MM.1S (cell line): ENCODE measurements at regions not wholly inside any gene's neighbourhood (a gene's known extent, or its start where the extent isn't known, plus 50 kb on each side); places are given as distances from the start of the nearest gene placed in this dataset.

Source experiments
- EZH2 ChIP-seq: fragments of 300-600 bp; sonication (generic); optimal IDR thresholded peaks from 2 replicates; pipeline ENCODE3; 2017; ENCODE audit warnings: low read depth, mild to moderate bottlenecking, antibody characterized with exemption, low read length, mixed read lengths
- TF ChIP-seq, protein P1 (sequence below): fragments of 300-600 bp; sonication (generic); IDR thresholded peaks from 2 replicates; pipeline ENCODE4 v1.5.1; 2016; ENCODE audit warnings: antibody characterized with exemption, low read length, mixed read lengths

DNA sequence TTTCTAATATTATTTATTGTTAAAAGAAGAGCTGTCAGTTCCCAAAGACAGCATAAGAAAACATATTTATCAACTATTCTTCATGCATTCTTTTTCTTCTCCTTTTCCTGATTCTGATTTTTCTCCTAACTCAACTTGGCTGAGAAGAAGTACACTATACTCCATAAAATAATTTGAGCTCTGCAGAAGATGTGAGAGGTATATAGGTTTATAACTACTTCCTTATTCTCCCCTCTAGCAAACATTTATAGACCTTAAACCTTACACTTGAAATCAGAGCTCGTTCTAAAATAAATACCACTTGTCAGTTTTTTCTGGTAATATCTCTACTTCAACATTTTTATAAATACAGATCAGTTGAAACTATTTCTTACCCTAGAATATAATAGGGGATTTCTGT lies 724.8 kb upstream of the GRAMD2B start:
- TF ChIP-seq, protein P1, sequence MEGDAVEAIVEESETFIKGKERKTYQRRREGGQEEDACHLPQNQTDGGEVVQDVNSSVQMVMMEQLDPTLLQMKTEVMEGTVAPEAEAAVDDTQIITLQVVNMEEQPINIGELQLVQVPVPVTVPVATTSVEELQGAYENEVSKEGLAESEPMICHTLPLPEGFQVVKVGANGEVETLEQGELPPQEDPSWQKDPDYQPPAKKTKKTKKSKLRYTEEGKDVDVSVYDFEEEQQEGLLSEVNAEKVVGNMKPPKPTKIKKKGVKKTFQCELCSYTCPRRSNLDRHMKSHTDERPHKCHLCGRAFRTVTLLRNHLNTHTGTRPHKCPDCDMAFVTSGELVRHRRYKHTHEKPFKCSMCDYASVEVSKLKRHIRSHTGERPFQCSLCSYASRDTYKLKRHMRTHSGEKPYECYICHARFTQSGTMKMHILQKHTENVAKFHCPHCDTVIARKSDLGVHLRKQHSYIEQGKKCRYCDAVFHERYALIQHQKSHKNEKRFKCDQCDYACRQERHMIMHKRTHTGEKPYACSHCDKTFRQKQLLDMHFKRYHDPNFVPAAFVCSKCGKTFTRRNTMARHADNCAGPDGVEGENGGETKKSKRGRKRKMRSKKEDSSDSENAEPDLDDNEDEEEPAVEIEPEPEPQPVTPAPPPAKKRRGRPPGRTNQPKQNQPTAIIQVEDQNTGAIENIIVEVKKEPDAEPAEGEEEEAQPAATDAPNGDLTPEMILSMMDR, result no peak
- TF ChIP-seq EZH2, result no peak
